COLO829 (cell line): ENCODE measurements at regions not wholly inside any gene's neighbourhood (a gene's known extent, or its start where the extent isn't known, plus 50 kb on each side); places are given as distances from the start of the nearest gene placed in this dataset.

Experiments used
- DNase-seq: peaks from one replicate; pipeline ENCODE4 v3.0.0; 2012; ENCODE audit warnings: low spot score

DNA sequence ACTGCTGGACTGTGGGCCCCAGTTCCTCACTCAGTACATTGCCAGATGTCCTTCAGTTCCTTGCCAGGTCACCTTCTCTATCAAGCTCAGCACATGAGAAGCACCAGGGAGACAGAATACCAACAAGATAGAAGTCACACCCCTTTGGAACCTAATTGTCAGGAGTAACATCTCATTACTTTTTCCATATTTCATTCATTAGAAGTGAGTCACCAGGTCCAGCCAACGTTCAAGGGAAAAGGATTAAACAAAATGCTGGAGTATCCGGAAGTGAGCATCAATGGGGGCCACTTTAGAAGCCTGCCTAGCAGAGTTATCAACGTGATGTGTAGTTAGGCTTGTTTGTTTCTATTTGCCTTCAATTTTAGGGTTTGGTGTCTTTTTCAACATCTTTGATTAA lies 569.3 kb downstream of the MIAT start:
- no peak for DNase-seq

DNA sequence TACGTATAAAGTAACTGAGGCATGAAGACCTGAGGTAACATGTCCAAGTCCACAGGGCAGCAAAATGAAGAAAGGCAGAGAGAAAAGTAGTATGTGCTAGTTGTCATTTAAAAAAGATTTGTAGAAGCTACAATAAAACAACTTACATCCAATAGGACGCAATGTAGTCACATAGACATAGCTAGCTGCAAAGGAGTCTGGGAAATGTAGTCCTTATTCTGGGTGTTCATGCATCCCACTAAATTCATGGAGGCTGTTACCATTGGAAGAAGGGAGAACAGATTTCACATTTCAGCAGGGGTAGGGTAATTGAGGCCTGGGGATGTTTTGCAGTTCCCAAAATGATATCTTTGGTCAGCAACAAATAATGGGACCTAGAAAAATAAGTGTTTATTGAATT lies 571.4 kb downstream of the MIAT start:
- no peak for DNase-seq

DNA sequence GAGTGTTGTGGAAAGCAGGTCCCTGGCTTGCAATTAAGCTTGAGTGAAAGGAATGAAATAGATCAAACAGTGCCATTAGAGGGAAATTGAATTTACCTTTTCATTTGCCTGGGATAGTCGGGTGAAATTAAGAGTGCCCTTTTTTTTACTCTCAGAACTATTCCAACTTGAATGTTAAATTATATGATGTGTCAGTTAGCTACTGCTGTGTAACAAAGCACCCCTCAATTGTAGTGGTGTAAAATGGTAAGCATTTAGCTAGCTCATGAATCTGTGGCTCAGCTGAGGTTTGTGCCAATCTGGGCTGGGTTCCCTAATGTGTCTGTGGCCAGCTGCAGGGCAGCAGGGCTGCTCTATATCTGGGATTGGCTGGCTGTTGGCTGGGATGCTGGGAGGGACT lies 571.4 kb downstream of the MN1 start:
- DNase-seq = no peak

DNA sequence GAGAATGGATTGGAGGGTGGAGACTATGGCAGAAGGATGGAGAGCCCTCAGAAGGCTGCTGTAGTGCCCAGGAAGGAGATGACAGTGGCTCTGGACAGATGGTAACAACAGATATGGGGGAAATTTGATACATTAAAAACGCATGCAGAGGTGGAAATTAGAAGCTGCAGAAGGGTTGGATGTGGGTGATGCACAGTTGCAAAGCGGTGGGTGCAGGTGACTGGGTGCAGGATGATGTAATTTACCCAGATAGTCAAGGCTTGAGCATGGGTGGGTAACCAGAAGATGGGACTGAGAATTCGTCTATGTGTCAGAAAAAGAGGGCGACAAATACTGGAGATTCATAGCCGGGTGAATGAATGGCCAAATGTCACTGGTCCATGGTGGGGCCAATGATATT lies 570.3 kb downstream of the MN1 start:
- DNase-seq = no peak

DNA sequence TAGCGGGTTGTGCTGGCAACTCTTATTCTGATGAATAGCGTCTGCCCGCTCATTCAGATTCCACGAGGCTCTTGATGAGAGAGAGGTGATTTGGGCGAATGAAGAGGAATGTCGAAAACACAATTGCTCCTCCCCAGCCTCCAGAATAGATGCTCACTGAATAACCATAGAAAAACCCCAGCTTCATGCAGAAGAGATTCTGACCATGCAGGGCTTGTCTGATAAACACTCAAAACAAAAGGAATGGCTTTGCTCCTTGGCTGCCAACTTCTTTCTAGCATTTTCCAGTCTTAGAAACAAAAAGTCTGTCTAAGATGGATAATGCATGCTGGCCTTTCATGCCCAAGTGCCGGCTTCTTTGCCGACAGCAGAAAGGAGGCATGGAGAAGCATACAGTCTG lies 569.5 kb downstream of the MN1 start:
- no peak for DNase-seq

DNA sequence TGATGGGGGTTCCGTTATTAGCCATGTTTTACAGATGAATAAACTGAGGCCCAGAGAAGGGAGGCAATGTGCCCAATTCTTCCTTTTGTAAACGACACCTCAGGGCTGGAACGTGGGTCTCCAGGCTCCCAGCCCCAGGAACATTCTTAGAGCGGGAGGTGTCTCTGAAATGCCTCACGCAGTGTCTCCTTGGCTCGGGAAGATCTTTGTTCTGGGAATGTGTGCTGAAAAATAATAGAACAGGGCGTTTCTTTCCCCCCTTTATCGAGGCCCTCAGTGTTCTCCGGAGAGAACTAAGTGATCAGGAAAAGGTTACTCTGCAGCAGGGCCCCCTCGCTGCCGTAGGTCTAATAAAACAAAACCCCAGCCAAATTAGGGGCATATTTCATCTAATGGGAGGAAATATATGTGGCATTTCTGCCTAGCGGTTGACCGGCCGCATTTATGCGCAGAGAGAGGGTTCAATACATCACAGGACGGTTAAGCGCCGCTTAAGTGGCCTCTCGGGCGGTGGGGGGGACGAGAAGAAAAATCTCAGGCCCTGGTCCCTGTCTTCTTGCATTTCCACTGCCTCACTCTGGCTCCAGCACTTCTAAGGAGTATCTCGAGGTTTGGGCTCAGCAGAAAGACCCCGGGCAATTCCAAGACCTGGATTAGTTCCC lies 564.3 kb downstream of the MN1 start:
- DNase-seq = no peak

DNA sequence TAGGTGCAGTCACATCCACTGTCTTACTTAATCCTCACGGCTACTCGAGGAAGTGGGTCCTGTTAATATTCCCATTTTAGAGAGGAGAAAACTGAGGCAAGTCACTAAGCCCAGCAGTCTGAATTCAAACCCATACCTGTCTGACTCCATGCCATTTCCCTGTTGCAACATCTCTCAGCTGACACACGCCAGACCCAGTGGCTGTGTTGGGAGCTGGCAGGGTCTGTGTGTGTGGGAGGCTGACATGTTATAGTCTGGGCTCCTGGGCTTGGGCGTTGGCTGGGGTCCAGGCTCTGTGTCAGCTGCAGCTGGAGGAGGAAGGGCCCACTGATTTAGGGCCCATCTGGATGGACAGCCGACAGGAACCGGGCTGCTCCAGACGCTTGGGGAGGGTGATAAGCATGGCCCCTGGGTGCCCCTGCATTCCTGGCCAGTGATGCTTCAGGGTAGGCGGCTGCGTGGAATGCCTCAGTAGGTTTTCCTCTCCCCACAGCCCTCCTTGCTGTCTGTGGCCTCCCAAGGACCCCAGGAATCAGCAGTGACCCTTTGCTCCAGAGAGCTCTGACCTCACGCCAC lies 562.5 kb downstream of the MN1 start:
- DNase-seq = no peak

DNA sequence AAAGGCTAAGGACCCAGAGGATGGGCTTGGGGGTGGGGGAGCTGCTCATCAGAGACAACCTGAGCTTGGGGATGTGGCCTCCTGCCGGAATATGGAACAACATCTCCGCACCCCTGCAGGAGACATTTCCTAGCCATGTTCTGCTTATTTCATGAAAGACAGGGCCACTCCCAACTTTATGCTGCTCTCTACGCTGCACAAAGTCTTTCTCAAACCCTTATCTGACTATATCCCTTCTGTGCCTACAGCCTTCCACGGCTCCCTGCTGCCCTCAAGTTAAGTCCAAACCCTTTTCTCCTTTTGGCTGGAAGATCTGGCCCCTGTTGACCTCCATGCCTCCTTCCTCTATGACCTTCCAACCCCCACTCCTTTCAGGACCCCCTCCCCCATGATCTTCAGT lies 562.0 kb downstream of the MN1 start:
- DNase-seq = no peak

DNA sequence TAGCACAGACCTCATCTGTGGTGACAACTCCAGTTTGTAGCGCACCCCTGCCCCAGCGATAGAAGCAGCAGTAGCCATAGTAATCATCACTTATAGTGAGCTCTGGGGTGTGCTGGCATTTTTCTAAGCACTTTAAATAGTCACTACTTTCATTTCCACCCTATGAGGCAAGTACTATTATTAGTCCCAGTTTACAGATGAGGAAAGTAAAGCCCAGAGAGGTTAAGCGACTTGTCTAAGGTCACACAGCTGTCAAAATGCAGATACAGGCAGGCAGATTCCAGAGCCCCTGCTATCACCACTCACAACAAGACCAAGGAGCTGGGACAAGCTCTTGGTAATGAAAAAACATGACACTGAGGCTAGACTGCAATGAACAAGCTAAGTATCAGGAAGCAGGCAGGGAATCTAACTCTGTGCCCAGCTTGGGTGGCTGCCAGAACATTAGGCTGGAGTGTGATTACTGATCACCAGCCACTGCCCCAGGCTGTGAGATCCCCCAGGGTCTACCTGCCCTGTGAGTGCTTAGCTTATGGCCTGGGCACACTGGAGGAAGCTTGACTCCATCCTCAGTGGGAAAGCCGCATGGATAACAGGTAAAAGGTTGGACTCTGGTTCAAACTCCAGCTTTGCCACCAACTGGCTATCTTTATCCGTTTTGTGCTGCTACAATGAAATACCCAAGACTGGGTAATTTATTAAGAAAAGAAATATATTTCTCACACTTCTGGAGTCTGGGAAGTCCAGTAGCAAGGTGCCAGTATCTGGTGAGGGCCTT lies 561.1 kb downstream of the MN1 start:
- no peak for DNase-seq

DNA sequence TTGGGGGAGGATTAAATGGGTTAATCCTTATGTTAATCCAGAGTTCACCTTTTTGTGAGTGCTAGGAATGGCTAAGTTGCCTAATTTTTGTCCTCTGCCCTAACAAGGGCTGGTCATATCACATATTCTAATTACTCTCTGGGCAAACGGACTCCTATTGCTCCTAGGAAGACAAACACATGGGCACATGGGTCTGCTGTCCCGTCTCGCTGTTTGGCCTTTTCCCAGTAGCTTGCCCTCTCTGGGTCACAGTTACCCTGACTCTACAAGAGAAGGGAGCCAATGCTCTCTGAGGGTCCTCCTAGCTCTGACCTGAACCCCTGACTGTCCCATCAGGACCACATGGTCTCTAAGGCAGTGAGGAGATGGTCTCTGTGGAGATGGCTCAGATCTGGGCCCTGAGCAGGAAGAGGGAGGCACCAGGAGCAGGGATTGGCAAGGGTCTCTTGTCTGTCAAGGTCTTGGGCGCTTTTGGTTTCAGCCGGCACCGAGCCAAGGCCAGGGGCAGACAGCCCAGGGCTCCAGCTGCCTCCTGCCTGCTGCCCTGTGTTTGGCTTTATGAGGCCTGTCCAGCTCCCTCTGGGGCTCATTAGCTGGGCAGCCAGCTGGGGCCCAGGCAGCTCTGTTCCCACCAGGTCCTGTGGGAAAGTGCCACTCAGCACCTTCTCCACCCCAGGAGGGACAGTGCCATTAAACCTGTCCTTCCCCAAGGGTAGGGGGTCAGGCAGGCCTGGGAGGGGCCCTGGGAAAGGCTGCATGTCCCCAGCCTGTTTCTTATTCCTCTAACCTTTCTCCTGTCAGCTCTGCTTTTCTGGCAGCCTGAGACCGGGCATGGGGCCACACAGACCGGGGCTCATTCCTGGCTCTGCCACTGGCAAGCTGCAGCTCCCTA lies 559.9 kb downstream of the MN1 start:
- DNase-seq = no peak

DNA sequence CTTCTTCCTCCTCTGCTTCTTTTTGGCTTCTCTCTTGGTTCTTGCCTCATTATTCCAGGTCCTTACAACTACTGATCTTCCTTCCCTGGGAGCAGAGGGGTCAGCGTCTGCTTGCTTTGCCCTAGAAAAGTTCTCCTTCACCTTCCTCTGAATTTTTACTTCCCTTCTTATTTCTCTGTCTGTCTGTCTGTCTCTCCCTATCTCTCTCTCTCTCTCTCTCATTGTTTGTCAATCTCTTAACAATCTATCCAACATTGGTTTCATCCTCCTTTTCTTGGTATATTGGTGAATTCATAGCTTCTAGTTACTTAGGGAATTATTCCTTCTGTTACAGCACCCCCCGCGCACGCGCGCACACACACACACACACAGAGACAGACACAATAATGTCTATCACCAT lies 559.1 kb downstream of the MN1 start:
- no peak for DNase-seq

DNA sequence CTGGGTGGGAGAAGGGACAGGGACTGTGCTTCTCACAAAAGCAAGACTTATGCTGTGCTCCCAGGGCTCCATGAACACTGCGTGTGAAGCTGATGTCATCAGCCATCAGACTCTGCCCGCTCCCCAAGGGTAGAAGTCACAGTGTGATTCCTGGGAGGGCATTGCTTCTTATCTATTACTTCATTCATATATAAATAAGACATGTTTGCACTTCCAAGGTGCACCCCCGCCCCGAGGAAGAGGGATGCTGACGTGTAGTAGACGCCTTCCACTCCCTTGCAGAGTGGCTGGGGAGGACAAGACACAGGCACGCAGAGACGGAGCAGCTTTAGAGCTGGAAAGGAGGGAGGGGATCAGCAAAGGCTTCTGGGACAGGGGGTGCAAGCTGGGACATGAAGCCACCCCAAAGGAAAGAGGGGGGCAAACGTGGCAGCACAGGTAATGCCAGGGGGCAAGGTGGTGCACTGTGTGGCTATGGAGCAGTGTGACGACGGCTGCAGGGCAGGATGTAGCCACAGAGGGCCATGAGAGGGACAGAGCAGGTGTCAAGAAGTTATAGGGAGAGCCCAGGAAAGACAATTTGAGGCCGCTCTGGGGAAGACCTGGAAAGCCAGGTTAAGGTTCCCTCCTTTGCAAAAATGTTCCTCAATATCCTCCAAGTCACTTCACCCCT lies 558.5 kb downstream of the MN1 start:
- DNase-seq = no peak

DNA sequence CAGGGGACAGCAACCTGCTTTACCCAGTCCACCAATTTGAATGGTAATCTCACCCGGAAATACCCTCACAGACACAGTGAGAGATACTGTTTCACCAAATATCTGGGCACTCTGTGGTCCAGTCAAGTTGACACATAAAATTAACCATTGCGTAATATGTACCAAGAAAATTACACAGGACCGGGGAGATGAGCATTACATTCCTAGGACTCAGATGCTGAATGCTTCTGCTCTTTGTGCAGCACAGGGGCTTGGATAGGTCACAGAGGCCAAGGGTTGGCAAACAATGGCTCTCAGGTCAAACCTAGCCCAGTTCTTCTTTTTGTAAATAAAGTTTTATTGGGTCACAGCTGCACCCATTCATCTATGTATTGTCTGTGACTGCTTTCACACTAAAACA lies 557.2 kb downstream of the MN1 start:
- DNase-seq = no peak

DNA sequence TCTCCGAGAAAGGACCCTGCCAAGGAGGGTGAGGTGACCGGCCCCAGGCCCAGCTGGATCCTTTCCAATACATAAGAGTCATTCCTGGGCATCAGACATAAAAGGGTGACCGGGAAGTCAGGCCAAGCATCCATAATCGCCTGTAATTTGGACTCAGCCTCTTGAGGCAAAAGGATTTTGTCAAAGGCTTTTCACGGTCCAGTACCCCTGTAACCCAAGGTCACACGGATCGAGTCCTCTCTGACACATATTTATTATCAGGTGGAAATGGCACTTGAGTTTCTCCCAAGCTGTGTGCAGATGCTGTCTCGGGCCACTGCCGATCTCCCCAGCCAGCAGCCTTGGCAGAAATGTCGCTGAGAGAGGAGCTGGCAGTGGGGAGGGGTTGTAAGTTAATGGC lies 556.5 kb downstream of the MN1 start:
- DNase-seq = no peak

DNA sequence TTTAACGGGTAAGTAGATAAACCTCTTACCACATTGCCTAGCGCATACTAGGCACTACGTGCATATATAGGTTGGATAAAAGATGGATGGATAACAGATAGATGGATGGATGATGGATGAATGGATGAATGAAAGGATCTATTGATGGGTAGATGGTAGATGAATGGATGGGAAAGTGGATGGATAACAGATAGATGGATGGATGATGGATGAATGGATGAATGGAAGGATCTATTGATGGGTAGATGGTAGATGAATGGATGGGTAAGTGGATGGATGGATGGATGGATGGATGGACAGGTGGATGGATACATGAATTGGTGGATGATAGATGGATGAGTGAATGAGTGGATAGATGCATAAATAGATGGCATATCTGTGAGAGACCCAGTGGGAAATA lies 555.0 kb downstream of the MN1 start:
- no peak for DNase-seq

DNA sequence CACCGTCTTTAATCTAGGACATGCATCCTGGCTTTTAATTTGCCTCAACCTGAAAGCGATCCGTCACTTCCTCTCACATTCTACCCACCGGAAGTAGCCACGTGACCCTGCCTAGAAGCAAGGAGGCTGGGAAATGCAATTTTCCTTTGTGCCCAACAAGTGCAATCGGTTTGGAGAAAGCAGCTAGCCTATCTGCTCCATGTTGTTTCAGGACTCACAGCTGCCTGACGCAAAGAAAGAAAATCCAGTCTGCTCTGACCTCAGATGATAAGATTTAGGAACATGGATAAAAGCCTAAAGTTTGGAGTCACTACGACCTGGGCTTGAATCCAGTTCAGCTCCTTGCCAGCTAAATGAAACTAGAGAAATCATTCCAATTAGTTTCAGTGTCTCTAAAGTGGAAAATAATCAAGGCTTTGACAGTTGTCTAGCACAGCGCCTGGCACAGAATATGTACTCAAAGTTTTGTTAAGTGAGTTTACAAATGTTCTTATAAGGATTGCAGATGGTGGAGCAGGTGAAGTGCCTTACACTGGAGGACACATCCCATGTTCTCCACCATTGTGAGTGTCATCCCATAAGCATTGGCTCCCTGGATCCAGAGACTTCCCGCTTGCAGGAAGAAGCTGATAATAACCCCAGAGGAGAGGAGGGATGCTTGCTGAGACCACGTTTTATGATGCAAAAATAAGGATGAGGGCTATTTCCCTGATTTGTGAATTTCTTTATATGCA lies 553.7 kb downstream of the MN1 start:
- no peak for DNase-seq

DNA sequence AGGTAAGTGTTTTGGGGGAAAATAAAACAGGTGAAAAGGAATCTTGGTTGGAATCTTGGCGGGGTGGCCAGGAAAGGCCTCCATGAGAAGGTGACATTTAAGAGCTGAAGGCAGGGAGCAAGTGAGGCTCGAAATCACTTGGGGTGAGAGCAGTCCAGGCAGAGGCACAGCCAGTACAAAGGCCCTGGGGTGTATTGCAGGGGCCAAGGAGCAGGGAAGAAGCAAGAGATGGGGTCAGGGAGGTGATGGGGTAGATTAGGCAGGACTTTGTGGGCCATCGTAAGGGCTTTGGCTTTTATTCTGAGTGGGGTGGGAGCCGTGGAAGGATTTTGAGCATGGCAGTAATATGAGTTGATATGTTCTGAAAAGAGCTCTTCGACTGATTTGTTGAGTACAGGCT lies 551.1 kb downstream of the MN1 start:
- DNase-seq = no peak

DNA sequence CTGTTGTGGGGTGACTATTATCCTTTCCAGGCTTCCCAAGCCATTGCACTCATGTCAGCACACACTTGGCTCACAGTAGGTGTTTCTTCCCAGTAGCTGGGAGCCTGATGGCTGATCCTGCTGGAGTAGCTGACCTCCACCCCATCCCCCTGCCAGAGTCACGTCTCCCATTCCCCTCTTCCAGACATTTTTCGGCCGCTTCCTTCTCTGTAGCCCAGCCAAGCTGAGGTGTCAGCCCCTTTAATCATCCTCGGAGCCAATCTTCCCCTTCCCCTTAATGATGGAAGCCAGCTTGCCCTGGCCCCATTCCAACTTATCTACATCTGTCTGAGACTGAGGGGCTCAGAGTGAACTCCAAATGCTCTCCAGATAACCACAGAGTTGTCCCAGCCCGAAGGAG lies 550.7 kb downstream of the MN1 start:
- DNase-seq = no peak

DNA sequence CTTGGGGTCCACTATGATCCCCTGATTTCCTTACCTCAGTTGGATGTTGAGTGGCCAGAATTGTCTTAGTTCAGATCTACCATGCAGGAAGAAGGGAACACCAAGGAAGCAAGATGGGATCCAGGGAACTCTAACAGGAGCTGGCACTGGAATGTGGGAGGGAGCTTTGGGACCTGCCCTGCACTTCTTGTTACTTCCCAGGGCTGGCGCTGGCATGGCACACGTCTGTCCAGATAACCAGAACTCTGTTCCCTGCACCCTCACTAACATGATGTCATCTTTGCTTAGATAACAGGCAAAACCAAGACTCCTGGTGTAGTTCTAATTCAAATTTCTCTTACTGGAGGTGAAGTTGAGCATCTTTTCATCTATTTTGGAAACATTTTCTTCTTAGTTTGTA lies 550.0 kb downstream of the MN1 start:
- no peak for DNase-seq

DNA sequence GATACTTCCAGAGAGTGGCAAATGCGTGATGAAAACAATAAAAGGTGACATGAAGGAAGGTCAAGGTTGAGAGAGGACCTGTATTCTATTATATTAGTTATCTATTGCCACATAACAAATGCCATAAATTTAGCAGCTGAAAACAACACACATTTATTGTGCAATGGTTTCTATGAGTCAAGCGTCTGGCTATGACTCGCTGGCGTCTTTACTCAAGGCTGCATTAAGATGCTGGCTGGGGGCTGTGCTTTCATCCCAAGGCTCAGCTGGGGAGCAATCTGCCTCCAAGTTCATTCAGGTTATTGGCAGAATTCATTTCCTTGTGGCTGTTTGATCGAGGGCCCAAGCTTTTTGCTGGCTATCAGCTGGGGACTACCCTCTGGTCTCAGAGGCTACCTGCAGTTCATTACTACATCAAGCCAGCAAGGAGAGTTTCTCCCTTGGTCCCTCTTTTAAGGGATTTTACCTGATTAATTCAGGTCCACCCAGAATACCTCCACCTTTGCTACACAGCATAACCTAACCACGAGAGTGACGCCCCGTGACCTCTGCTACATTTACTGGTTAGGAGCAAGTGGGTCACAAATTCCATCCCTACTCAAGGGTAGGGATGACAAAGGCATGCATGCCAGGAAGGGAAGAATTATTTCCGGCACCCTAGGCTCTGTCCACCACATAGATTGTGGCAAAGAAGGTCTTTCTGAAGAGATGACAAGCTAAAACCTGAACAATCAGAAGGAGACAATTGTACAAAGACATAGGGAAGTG lies 549.1 kb downstream of the MN1 start:
- no peak for DNase-seq
